ENCODE measurements at regions not wholly inside any gene's neighbourhood (a gene's known extent, or its start where the extent isn't known, plus 50 kb on each side); places are given as distances from the start of the nearest gene placed in this dataset. TPM values are rescaled to one million over a fixed set of nuclear protein-coding genes. Genes with fewer than 3 reads are reported as not detected.

Small RNAs in the stretch of these regions (microRNA-seq; reads per million reads assigned to microRNA genes)
- not detected for gene MIR4510 (ENCODE audit: borderline number of aligned reads)
